Peyer's patch (tissue), 4 donors: ENCODE measurements at regions not wholly inside any gene's neighbourhood (a gene's known extent, or its start where the extent isn't known, plus 50 kb on each side); places are given as distances from the start of the nearest gene placed in this dataset.

Experiments used
- CTCF ChIP-seq, 6 experiments: fragments of 450-650 bp in 4 of 6; fragments of 200-600 bp in 2 of 6; sonication (generic) in 1 of 6; IDR thresholded peaks; one replicate each; pipeline ENCODE4 v1.5.1; 2017 to 2019; ENCODE audit warnings: antibody characterized with exemption in 6 of 6, mild to moderate bottlenecking in 3 of 6, moderate library complexity in 1 of 6
- POLR2A ChIP-seq, 2 donors: fragments of 450-650 bp; IDR thresholded peaks; one replicate each; pipeline ENCODE4 v1.5.1; 2017; ENCODE audit warnings: antibody characterized with exemption in 2 of 2, mild to moderate bottlenecking in 2 of 2, moderate library complexity in 2 of 2

GRCh38 chr1:37274486-37274885, 199.9 kb upstream of the ZC3H12A start:
- TF ChIP-seq CTCF (IDR thresholded peaks at IDR 0.05) (no peak), POLR2A (IDR thresholded peaks at IDR 0.05) (no peak)
